Activated naive CD8-positive, alpha-beta T cell treated with anti-CD3 and anti-CD28 coated beads for 36 hours (primary cell): ENCODE measurements at regions not wholly inside any gene's neighbourhood (a gene's known extent, or its start where the extent isn't known, plus 50 kb on each side); places are given as distances from the start of the nearest gene placed in this dataset.

Experiments used
- DNase-seq: peaks from one replicate; pipeline ENCODE4 v3.0.0; 2021
- H3K27ac Mint-ChIP-seq: one replicate; pipeline ENCODE4 v1.8.0; 2022; ENCODE audit warnings: mild to moderate bottlenecking, moderate library complexity, mixed read lengths
- H3K27me3 Mint-ChIP-seq: one replicate; pipeline ENCODE4 v1.8.0; 2022; ENCODE audit warnings: mild to moderate bottlenecking, mixed read lengths
- H3K36me3 Mint-ChIP-seq: one replicate; pipeline ENCODE4 v1.8.0; 2021; ENCODE audit warnings: mild to moderate bottlenecking, mixed read lengths
- H3K4me1 Mint-ChIP-seq: one replicate; pipeline ENCODE4 v1.8.0; 2021; ENCODE audit warnings: mixed read lengths
- H3K4me3 Mint-ChIP-seq: one replicate; pipeline ENCODE4 v1.8.0; 2022; ENCODE audit warnings: mild to moderate bottlenecking, moderate library complexity, mixed read lengths
- H3K9me3 Mint-ChIP-seq: one replicate; pipeline ENCODE4 v1.8.0; 2022; ENCODE audit warnings: mixed read lengths

DNA sequence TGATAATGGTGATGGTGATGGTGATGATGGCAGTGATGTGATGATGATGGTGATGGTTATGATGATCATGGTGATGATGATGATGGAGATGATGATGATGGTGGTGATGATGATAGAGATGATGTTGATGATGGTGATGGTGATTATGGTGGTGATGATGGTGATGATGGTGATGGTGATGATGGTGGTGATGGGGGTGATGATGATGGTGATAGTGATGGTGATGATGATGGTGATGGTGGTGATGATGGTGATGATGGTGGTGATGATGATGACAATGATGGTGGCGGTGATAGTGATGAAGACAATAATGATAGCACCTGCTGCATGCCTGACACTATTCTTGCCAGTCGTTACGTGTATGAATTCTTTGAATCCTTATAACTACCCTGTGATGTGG lies 317.9 kb upstream of the AJAP1 start:
- Mint-ChIP-seq H3K4me1 (no peaks in the 10 kb centered on the region), H3K27me3 (peaks cover 8% of the 10 kb centered on the region), H3K36me3 (peaks cover 2% of the 10 kb centered on the region), H3K9me3 (peaks cover 4% of the 10 kb centered on the region), H3K4me3 (no peak overlapping the region), H3K27ac (no peak overlapping the region)
- DNase-seq = no peak

GRCh38 chr1:4341421-4341820 lies 313.0 kb upstream of the AJAP1 start:
- DNase-seq = no peak
- no peak overlapping the region for H3K27ac Mint-ChIP-seq
- no peak overlapping the region for H3K4me3 Mint-ChIP-seq
- no peaks in the 10 kb centered on the region for H3K4me1 Mint-ChIP-seq
- H3K27me3 Mint-ChIP-seq = no peaks in the 10 kb centered on the region
- peaks cover 2% of the 10 kb centered on the region for H3K36me3 Mint-ChIP-seq
- no peaks in the 10 kb centered on the region for H3K9me3 Mint-ChIP-seq

- Mint-ChIP-seq H3K27ac (no peak overlapping the region), H3K4me3 (no peak overlapping the region), H3K4me1 (no peaks in the 10 kb centered on the region), H3K27me3 (peaks cover 6% of the 10 kb centered on the region), H3K9me3 (no peaks in the 10 kb centered on the region), H3K36me3 (no peaks in the 10 kb centered on the region)
- no peak for DNase-seq
Measured at GRCh38 chr1:4344065-4344732, 310.2 kb upstream of the AJAP1 start.

DNA sequence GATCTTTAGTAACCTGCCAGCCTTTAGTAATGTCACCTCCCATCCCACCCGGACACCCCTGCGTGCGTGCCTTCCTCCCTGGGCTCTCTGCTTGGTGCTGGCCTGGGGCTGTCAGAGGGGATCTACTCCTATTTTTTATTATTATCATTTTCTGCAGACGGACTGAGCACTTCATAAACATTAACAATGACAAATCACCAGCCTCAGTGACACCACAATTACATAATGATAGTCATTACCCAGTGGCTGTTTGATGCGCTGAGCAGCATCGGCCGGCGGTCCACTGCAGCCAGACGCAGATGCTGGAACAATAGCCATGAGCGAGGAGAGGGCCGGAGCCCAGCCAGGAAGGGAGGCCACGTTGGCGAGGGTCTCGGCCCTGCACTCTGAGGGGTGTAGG lies 309.3 kb upstream of the AJAP1 start:
- peaks cover 6% of the 10 kb centered on the region for H3K27me3 Mint-ChIP-seq
- H3K36me3 Mint-ChIP-seq = no peaks in the 10 kb centered on the region
- H3K27ac Mint-ChIP-seq = no peak overlapping the region
- no peak overlapping the region for H3K4me3 Mint-ChIP-seq
- no peaks in the 10 kb centered on the region for H3K4me1 Mint-ChIP-seq
- peaks cover 2% of the 10 kb centered on the region for H3K9me3 Mint-ChIP-seq
- no peak for DNase-seq

DNA sequence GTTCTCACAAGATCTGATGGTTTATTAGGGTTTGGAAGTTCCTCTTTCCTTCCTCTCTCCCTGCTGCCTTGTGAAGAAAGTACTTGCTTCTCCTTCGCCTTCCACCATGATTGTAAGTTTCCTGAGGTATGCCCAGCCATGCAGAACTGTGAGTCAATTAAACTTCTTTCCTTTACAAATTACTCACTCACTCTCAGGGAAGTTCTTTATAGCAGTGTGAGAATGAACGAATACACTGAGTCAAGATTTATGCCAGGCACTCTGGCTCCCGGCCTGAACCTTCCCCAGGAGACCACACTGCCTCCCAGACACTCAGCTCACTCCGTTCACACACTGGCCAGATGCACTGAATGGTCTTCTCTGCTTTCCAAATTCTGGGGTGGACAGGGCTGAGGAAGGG lies 308.3 kb upstream of the AJAP1 start:
- Mint-ChIP-seq H3K4me3 (no peak overlapping the region), H3K36me3 (no peaks in the 10 kb centered on the region), H3K27ac (no peak overlapping the region), H3K4me1 (no peaks in the 10 kb centered on the region), H3K9me3 (peaks cover 2% of the 10 kb centered on the region), H3K27me3 (peaks cover 6% of the 10 kb centered on the region)
- DNase-seq = no peak

GRCh38 chr1:4351453-4351852 lies 303.0 kb upstream of the AJAP1 start:
- Mint-ChIP-seq H3K27ac (no peak overlapping the region), H3K9me3 (peaks cover 2% of the 10 kb centered on the region), H3K27me3 (peaks cover 6% of the 10 kb centered on the region), H3K4me3 (no peak overlapping the region), H3K36me3 (no peaks in the 10 kb centered on the region), H3K4me1 (no peaks in the 10 kb centered on the region)
- no peak for DNase-seq

- Mint-ChIP-seq H3K27me3 (peaks cover 3% of the 10 kb centered on the region), H3K27ac (no peak overlapping the region), H3K4me1 (no peaks in the 10 kb centered on the region), H3K9me3 (peaks cover 2% of the 10 kb centered on the region), H3K4me3 (no peak overlapping the region), H3K36me3 (no peaks in the 10 kb centered on the region)
- DNase-seq = no peak
Measured at GRCh38 chr1:4353090-4353856, 301.1 kb upstream of the AJAP1 start.

DNA sequence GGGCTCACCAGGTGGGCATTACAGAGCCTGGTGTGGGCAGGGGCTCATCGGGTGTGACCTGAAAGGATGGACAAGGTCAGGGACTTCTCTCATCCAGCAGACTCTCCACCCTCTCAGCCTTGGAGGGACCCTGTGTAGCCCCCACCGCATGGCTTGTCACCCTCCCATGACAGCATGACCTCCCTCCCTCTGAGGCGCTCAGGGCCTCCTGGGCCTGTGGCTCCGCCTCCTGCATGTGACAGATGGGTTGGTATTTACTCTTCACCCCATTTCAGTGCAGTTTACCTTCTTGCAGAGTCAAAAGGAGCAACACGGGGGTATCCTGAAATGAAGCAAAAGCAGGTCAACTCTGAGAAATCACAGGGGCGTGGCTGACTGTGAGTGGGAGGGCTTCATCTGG lies 298.6 kb upstream of the AJAP1 start:
- Mint-ChIP-seq H3K27ac (no peak overlapping the region), H3K27me3 (no peaks in the 10 kb centered on the region), H3K4me3 (no peak overlapping the region), H3K36me3 (no peaks in the 10 kb centered on the region), H3K9me3 (no peaks in the 10 kb centered on the region), H3K4me1 (no peaks in the 10 kb centered on the region)
- DNase-seq = no peak

DNA sequence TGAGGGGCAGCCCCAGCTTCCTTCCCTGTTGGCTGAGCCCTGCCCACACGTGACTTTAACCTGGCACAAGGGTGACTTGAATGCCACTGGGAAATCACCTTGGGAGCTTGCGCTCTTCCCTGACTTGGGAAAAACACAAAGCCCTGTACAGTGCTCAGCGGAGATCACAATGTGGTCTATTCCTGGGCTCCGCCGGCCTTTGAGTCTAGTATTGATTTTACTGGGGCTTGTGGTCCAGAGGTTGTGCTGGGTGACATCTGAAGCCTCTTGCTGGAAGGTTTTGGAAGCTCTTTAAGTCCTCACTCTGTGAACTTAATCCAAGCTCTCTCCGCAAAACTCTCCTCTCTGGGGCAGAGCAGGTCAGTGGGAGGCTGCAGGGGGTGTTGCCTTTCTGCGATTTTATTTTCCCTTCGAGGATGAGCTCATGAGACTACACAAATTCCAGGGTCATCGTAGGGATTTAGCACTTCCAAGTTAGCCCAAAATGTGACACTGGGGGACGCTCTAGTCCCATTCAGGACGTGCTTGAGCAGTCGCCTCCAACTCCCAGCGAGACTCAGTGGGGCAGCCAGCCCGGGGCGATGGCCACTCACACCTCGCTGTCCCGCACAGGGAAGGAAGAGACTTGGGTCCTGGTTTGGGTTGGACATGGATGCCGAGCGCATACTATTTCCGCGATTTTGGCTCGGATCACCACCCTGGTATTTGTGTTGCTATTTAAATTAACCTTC lies 291.9 kb upstream of the AJAP1 start:
- Mint-ChIP-seq H3K4me3 (no peak overlapping the region), H3K4me1 (no peaks in the 10 kb centered on the region), H3K9me3 (peaks cover 3% of the 10 kb centered on the region), H3K36me3 (no peaks in the 10 kb centered on the region), H3K27me3 (peaks cover 9% of the 10 kb centered on the region), H3K27ac (no peak overlapping the region)
- DNase-seq = no peak

- peaks cover 9% of the 10 kb centered on the region for H3K27me3 Mint-ChIP-seq
- no peak overlapping the region for H3K27ac Mint-ChIP-seq
- no peaks in the 10 kb centered on the region for H3K36me3 Mint-ChIP-seq
- H3K9me3 Mint-ChIP-seq = peaks cover 3% of the 10 kb centered on the region
- H3K4me1 Mint-ChIP-seq = no peaks in the 10 kb centered on the region
- H3K4me3 Mint-ChIP-seq = no peak overlapping the region
- no peak for DNase-seq
Measured at GRCh38 chr1:4366091-4366490, 288.3 kb upstream of the AJAP1 start.

- no peak overlapping the region for H3K27ac Mint-ChIP-seq
- no peaks in the 10 kb centered on the region for H3K4me1 Mint-ChIP-seq
- peaks cover 3% of the 10 kb centered on the region for H3K9me3 Mint-ChIP-seq
- DNase-seq = no peak
- H3K27me3 Mint-ChIP-seq = peaks cover 4% of the 10 kb centered on the region
- H3K36me3 Mint-ChIP-seq = no peaks in the 10 kb centered on the region
- H3K4me3 Mint-ChIP-seq = no peak overlapping the region
Measured at GRCh38 chr1:4367230-4367777, 287.1 kb upstream of the AJAP1 start.

GRCh38 chr1:4369335-4369734 lies 285.1 kb upstream of the AJAP1 start:
- no peak overlapping the region for H3K27ac Mint-ChIP-seq
- no peaks in the 10 kb centered on the region for H3K9me3 Mint-ChIP-seq
- no peaks in the 10 kb centered on the region for H3K36me3 Mint-ChIP-seq
- DNase-seq = no peak
- no peaks in the 10 kb centered on the region for H3K27me3 Mint-ChIP-seq
- H3K4me1 Mint-ChIP-seq = no peaks in the 10 kb centered on the region
- H3K4me3 Mint-ChIP-seq = no peak overlapping the region

DNA sequence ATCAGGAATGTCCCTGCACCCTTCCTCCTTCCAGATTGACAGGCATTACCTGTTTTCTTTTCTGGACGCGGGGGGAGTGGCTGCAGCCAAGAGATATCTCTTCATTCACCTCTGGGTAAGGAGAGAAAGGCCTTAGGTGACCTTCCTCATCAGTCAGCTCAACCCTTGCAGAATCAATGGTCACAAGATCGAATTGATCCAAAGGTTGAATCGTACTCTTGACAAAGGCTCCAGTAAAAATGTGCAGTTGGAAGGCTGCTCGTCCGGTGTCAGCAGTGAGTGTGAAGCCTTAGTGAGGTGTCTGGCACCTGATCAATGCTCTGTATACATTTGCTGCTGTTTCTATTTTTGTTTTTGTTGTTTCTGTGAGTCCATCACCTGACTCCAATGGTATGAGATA lies 282.6 kb upstream of the AJAP1 start:
- H3K9me3 Mint-ChIP-seq = no peaks in the 10 kb centered on the region
- no peak for DNase-seq
- no peaks in the 10 kb centered on the region for H3K27me3 Mint-ChIP-seq
- no peak overlapping the region for H3K4me3 Mint-ChIP-seq
- no peaks in the 10 kb centered on the region for H3K4me1 Mint-ChIP-seq
- H3K27ac Mint-ChIP-seq = no peak overlapping the region
- H3K36me3 Mint-ChIP-seq = no peaks in the 10 kb centered on the region

GRCh38 chr1:4375812-4376211 lies 278.6 kb upstream of the AJAP1 start:
- no peak for DNase-seq
- peaks cover 1% of the 10 kb centered on the region for H3K9me3 Mint-ChIP-seq
- H3K4me1 Mint-ChIP-seq = peaks cover 9% of the 10 kb centered on the region
- H3K27me3 Mint-ChIP-seq = no peaks in the 10 kb centered on the region
- no peak overlapping the region for H3K4me3 Mint-ChIP-seq
- H3K36me3 Mint-ChIP-seq = no peaks in the 10 kb centered on the region
- H3K27ac Mint-ChIP-seq = no peak overlapping the region

GRCh38 chr1:4379451-4380175 lies 274.8 kb upstream of the AJAP1 start:
- DNase-seq = peak; percentile 4
- H3K9me3 Mint-ChIP-seq = peaks cover 11% of the 10 kb centered on the region
- no peak overlapping the region for H3K4me3 Mint-ChIP-seq
- H3K27ac Mint-ChIP-seq = no peak overlapping the region
- H3K36me3 Mint-ChIP-seq = no peaks in the 10 kb centered on the region
- peaks cover 9% of the 10 kb centered on the region for H3K4me1 Mint-ChIP-seq
- H3K27me3 Mint-ChIP-seq = peaks cover 9% of the 10 kb centered on the region
